ENCODE measurements at regions not wholly inside any gene's neighbourhood (a gene's known extent, or its start where the extent isn't known, plus 50 kb on each side); places are given as distances from the start of the nearest gene placed in this dataset.

DNA sequence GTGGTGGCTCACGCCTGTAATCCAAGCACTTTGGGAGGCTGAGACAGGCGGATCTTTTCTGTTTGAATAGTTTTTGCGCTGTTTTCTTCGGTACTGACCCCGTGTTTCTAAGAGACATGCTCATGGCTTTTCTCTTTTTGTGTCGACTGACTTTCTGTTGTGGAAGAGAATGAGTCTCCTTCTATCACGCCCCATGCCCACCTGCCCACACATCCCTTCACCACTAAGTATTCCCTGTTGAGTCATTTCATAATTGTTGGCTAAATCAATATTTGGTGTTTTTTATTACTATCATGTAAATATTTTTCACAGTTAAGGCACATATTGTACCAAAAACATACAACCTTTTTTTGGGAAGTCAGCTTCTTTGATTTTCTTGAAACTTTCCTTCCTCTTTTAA is 198.8 kb upstream of the TWIST2 start:
- TF ChIP-seq EP300 (IDR thresholded peaks at IDR 0.05; ENCODE audit: borderline replicate concordance): no peak
- TF ChIP-seq FOXM1 (IDR thresholded peaks at IDR 0.05; ENCODE audit: borderline replicate concordance, low read depth): no peak
- TF ChIP-seq EGR1 (IDR thresholded peaks at IDR 0.05): no peak
- TF ChIP-seq, protein P1, sequence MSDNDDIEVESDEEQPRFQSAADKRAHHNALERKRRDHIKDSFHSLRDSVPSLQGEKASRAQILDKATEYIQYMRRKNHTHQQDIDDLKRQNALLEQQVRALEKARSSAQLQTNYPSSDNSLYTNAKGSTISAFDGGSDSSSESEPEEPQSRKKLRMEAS (IDR thresholded peaks at IDR 0.05): no peak
- no peak for TF ChIP-seq TEAD4 (IDR thresholded peaks at IDR 0.05)
- no peak for TF ChIP-seq RAD21 (IDR thresholded peaks at IDR 0.05; ENCODE audit: low read depth)
- TF ChIP-seq ZBTB7A (IDR thresholded peaks at IDR 0.05; ENCODE audit: low read depth): no peak
- TF ChIP-seq, protein P2, sequence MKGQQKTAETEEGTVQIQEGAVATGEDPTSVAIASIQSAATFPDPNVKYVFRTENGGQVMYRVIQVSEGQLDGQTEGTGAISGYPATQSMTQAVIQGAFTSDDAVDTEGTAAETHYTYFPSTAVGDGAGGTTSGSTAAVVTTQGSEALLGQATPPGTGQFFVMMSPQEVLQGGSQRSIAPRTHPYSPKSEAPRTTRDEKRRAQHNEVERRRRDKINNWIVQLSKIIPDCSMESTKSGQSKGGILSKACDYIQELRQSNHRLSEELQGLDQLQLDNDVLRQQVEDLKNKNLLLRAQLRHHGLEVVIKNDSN (IDR thresholded peaks at IDR 0.05): no peak
- no peak for TF ChIP-seq TAF1 (IDR thresholded peaks at IDR 0.05; ENCODE audit: low read depth)
- TF ChIP-seq, protein P3, sequence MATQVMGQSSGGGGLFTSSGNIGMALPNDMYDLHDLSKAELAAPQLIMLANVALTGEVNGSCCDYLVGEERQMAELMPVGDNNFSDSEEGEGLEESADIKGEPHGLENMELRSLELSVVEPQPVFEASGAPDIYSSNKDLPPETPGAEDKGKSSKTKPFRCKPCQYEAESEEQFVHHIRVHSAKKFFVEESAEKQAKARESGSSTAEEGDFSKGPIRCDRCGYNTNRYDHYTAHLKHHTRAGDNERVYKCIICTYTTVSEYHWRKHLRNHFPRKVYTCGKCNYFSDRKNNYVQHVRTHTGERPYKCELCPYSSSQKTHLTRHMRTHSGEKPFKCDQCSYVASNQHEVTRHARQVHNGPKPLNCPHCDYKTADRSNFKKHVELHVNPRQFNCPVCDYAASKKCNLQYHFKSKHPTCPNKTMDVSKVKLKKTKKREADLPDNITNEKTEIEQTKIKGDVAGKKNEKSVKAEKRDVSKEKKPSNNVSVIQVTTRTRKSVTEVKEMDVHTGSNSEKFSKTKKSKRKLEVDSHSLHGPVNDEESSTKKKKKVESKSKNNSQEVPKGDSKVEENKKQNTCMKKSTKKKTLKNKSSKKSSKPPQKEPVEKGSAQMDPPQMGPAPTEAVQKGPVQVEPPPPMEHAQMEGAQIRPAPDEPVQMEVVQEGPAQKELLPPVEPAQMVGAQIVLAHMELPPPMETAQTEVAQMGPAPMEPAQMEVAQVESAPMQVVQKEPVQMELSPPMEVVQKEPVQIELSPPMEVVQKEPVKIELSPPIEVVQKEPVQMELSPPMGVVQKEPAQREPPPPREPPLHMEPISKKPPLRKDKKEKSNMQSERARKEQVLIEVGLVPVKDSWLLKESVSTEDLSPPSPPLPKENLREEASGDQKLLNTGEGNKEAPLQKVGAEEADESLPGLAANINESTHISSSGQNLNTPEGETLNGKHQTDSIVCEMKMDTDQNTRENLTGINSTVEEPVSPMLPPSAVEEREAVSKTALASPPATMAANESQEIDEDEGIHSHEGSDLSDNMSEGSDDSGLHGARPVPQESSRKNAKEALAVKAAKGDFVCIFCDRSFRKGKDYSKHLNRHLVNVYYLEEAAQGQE (IDR thresholded peaks at IDR 0.05; ENCODE audit: low read depth): no peak
- TF ChIP-seq NFIC (IDR thresholded peaks at IDR 0.05): no peak
- no peak for TF ChIP-seq YY1 (IDR thresholded peaks at IDR 0.05; ENCODE audit: low read depth)
- TF ChIP-seq CEBPB (IDR thresholded peaks at IDR 0.05): no peak
- TF ChIP-seq TCF12 (IDR thresholded peaks at IDR 0.05; ENCODE audit: low read depth): no peak
- no peak for TF ChIP-seq CREB1 (IDR thresholded peaks at IDR 0.05; ENCODE audit: low read depth)

DNA sequence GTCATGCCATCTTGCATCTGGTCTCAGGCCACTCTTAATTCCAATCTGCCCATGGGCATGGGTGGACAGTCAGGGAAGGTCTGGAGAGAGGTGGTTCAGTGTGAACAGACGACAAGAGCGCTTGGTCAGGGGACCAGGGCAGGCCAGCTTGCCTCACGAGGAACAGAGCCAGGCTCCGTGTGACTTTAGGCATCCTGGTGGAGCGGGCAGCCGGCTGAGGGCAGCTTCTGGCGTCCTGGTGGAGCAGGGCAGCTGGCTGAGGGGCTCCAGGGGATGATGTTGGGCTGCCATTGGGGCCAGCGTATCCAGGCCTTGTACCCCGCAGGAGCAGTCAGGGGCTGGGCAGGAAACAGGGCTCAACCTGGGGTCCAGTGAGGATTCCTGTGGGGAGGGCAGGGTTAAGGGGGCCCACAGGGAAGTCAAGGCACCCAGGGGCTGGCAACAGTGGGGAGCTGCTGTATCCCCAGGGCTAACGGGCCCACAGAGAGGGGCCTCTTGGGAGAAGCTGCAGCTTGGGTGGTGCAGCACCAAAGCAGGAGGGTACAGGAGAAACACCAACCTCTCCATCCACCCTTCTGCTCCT is 197.9 kb upstream of the TWIST2 start:
- no peak for TF ChIP-seq CREB1 (IDR thresholded peaks at IDR 0.05; ENCODE audit: low read depth)
- no peak for TF ChIP-seq TEAD4 (IDR thresholded peaks at IDR 0.05)
- TF ChIP-seq TCF12 (IDR thresholded peaks at IDR 0.05; ENCODE audit: low read depth): no peak
- TF ChIP-seq, protein P2 (IDR thresholded peaks at IDR 0.05): no peak
- TF ChIP-seq YY1 (IDR thresholded peaks at IDR 0.05; ENCODE audit: low read depth): no peak
- TF ChIP-seq, protein P1 (IDR thresholded peaks at IDR 0.05): no peak
- no peak for TF ChIP-seq ZBTB7A (IDR thresholded peaks at IDR 0.05; ENCODE audit: low read depth)
- TF ChIP-seq EP300 (IDR thresholded peaks at IDR 0.05; ENCODE audit: borderline replicate concordance): no peak
- no peak for TF ChIP-seq CEBPB (IDR thresholded peaks at IDR 0.05)
- no peak for TF ChIP-seq FOXM1 (IDR thresholded peaks at IDR 0.05; ENCODE audit: borderline replicate concordance, low read depth)

DNA sequence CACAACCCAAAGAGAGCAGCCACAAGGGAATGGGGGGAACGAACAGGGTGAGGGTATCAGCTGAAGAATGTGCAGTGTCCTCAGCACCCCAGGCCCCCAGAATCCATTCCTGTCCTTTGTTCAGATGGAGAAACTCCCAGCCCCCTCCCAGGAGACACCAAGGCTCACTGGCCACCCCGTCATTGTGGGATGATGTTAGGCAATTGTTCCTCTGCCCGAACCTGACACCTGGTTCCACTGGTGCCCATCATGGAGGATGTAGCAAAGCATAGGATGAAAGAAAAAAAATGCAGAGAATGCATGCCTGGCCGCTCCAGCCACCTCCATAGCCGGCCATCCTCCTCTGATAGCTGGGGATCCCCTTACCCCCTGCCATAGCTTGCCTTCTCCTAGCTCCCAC is 197.3 kb upstream of the TWIST2 start:
- TF ChIP-seq CREB1 (IDR thresholded peaks at IDR 0.05; ENCODE audit: low read depth) (no peak), TAF1 (IDR thresholded peaks at IDR 0.05; ENCODE audit: low read depth) (no peak), EGR1 (IDR thresholded peaks at IDR 0.05) (no peak), ZBTB7A (IDR thresholded peaks at IDR 0.05; ENCODE audit: low read depth) (no peak)
- TF ChIP-seq, protein P1 (IDR thresholded peaks at IDR 0.05): no peak

DNA sequence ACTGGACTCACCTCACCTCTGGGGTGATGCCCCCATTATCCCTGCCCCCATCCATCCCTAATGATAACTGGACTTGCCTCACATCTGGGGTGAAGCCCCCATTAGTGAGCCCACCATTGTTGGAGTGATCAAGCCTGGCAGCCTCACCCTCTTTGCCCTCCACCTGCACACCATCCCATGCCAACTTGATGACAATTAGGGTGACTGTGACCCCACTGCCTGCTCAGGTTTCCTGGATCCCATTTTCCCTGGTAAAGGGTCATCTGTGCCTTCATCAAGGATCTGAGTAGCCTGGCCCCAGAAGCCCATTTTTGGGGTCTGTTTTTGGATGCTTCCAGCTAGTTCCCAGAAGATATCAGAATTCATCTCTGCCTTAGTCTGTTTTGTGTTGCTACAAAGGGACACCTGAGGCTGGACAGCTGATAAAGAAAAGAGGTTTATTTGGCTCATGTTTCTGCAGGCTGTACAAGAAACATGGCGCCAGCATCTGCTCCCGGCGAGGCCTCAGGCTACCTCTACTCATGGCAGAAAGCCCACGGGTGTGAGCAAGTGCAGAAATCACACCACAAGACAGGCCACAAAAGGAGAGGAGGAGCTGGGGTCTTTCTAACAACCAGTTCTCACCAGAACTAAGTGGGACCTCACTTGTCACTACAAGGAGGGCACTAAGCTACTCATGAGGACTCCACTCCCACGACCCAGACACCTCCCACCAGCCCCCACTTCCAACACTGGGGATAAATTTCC is 196.4 kb upstream of the TWIST2 start:
- no peak for TF ChIP-seq CEBPB (IDR thresholded peaks at IDR 0.05)
- no peak for TF ChIP-seq TEAD4 (IDR thresholded peaks at IDR 0.05)
- TF ChIP-seq, protein P2 (IDR thresholded peaks at IDR 0.05): no peak
- no peak for TF ChIP-seq EGR1 (IDR thresholded peaks at IDR 0.05)
- no peak for TF ChIP-seq TAF1 (IDR thresholded peaks at IDR 0.05; ENCODE audit: low read depth)
- TF ChIP-seq, protein P3 (IDR thresholded peaks at IDR 0.05; ENCODE audit: low read depth): no peak
- TF ChIP-seq EP300 (IDR thresholded peaks at IDR 0.05; ENCODE audit: borderline replicate concordance): no peak
- TF ChIP-seq CREB1 (IDR thresholded peaks at IDR 0.05; ENCODE audit: low read depth): no peak
- TF ChIP-seq TCF12 (IDR thresholded peaks at IDR 0.05; ENCODE audit: low read depth): no peak
- TF ChIP-seq NFIC (IDR thresholded peaks at IDR 0.05): no peak
- TF ChIP-seq, protein P1 (IDR thresholded peaks at IDR 0.05): no peak
- no peak for TF ChIP-seq ZBTB7A (IDR thresholded peaks at IDR 0.05; ENCODE audit: low read depth)
- no peak for TF ChIP-seq FOXM1 (IDR thresholded peaks at IDR 0.05; ENCODE audit: borderline replicate concordance, low read depth)
- no peak for TF ChIP-seq YY1 (IDR thresholded peaks at IDR 0.05; ENCODE audit: low read depth)
- TF ChIP-seq RAD21 (IDR thresholded peaks at IDR 0.05; ENCODE audit: low read depth): no peak

All from Ishikawa (cell line).